MCF 10A (cell line): ENCODE measurements at regions not wholly inside any gene's neighbourhood (a gene's known extent, or its start where the extent isn't known, plus 50 kb on each side); places are given as distances from the start of the nearest gene placed in this dataset.
A peak's percentile ranks its signal among the peaks of the same experiment; 100 is the strongest.

ENCODE experiments used
- BruUV-seq: library from RNA; stranded (reverse); fragments of 400-500 nt; replicated peaks from 2 replicates; lab custom pipeline; 2021; lab: Mats Ljungman, UMichigan
- CTCF ChIA-PET: fragments of 300-600 bp; sonication (Branson Sonifier 250); formaldehyde crosslinking; extraction: SDS; loops from one replicate; lab custom pipeline; 2021; ENCODE audit warnings: antibody characterized with exemption, inconsistent platforms; lab: Yijun Ruan, JAX
- POLR2A ChIA-PET: fragments of 300-600, 350-650 bp; sonication (Branson Sonifier 250); formaldehyde crosslinking; extraction: SDS; loops from one replicate; lab custom pipeline; 2020; ENCODE audit warnings: antibody characterized with exemption, inconsistent platforms; lab: Yijun Ruan, JAX
- DNase-seq: peaks from one replicate; pipeline ENCODE4 v3.0.0-alpha.2; 2018; ENCODE audit not compliant: unreplicated experiment
- H3K27ac Mint-ChIP-seq: one replicate; pipeline ENCODE4 v1.8.0; 2022; ENCODE audit warnings: mild to moderate bottlenecking, low read depth, mixed read lengths; ENCODE audit not compliant: unreplicated experiment
- H3K27me3 Mint-ChIP-seq: one replicate; pipeline ENCODE4 v1.8.0; 2022; ENCODE audit warnings: mixed read lengths; ENCODE audit not compliant: insufficient read depth, unreplicated experiment
- H3K36me3 Mint-ChIP-seq: one replicate; pipeline ENCODE4 v1.8.0; 2022; ENCODE audit warnings: mild to moderate bottlenecking, moderate library complexity, mixed read lengths; ENCODE audit not compliant: insufficient read depth, unreplicated experiment
- H3K4me1 Mint-ChIP-seq: one replicate; pipeline ENCODE4 v1.8.0; 2022; ENCODE audit warnings: mixed read lengths; ENCODE audit not compliant: insufficient read depth, unreplicated experiment
- H3K4me3 Mint-ChIP-seq: one replicate; pipeline ENCODE4 v1.8.0; 2022; ENCODE audit warnings: mild to moderate bottlenecking, moderate library complexity, mixed read lengths; ENCODE audit not compliant: unreplicated experiment
- H3K9me3 Mint-ChIP-seq: one replicate; pipeline ENCODE4 v1.8.0; 2022; ENCODE audit warnings: mixed read lengths; ENCODE audit not compliant: unreplicated experiment
- intact Hi-C: fragments of 100-400 bp; cut with micrococcal nuclease; formaldehyde crosslinking; loops from 2 replicates; pipeline ENCODE4 v1.14.1; 2022
- TF ChIP-seq, protein P1 (sequence below): fragments of 200-600 bp; IDR thresholded peaks from one replicate; pipeline ENCODE4 v1.8.0; 2022; ENCODE audit warnings: antibody characterized with exemption, mild to moderate bottlenecking; ENCODE audit not compliant: unreplicated experiment

DNA sequence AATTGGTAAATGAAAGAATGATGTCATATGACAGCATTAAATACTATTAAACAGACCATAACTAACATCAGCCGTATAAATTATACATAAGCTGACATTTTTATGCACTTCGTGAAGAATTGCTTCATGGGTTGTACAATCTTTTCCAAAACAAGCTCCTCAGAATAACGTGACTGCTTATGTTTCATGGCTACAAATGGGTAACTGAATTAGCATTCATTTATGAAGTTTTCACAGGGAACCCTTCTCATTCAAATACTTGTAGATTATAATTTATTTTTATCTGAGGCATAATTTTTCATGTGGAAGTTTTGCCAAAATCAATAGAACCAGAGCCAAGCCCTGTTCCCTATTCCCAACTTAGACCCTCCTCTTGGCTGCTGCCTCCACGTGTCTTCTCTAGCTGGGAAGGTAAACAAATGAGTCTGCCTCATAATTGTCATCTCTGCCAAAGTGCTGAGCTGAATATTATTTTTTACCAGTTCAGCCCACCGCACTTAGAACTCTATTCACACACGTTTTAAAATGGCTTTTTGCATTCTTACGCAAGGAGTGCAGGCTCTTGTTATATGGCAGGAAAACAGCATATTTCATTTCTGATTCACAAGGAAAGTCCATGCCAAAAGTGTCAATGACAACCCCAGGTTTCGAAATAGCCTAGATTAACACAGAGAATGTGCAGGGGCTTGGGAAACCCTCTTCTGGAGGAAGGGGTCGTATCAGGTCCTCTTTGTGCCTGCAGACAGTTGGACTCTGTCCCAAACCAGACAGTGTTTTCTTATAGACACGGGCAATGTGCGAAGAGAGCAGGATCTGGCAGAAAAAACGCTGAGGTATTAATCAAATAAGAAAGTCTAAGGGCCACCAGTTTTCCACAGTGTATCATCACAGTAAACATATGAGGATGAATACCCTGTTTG lies 370.7 kb upstream of the MGMT start:
- Mint-ChIP-seq H3K27me3 (no peaks in the 10 kb centered on the region), H3K36me3 (no peaks in the 10 kb centered on the region), H3K4me1 (peaks cover 21% of the 10 kb centered on the region), H3K27ac (peak overlapping the region; percentile 71), H3K9me3 (no peaks in the 10 kb centered on the region), H3K4me3 (peak overlapping the region; percentile 38)
- no TSS peak for BruUV-seq
- ChIA-PET POLR2A (interaction anchor here (1.0 to 1.6 kb wide), 5 partner anchors 64 to 1032 kb away, joined by 3 to 7 read pairs (median 3); no protein-coding TSS in a partner anchor), CTCF (interaction anchor here (0.6 to 0.9 kb wide), 2 partner anchors 51 to 236 kb away, joined by 3 to 4 read pairs; no protein-coding TSS in a partner anchor)
- DNase-seq: peak; percentile 97
- TF ChIP-seq, protein P1, sequence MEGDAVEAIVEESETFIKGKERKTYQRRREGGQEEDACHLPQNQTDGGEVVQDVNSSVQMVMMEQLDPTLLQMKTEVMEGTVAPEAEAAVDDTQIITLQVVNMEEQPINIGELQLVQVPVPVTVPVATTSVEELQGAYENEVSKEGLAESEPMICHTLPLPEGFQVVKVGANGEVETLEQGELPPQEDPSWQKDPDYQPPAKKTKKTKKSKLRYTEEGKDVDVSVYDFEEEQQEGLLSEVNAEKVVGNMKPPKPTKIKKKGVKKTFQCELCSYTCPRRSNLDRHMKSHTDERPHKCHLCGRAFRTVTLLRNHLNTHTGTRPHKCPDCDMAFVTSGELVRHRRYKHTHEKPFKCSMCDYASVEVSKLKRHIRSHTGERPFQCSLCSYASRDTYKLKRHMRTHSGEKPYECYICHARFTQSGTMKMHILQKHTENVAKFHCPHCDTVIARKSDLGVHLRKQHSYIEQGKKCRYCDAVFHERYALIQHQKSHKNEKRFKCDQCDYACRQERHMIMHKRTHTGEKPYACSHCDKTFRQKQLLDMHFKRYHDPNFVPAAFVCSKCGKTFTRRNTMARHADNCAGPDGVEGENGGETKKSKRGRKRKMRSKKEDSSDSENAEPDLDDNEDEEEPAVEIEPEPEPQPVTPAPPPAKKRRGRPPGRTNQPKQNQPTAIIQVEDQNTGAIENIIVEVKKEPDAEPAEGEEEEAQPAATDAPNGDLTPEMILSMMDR: no peak
- intact Hi-C loops: loop anchor here (5.0 kb wide), 1 partner anchor 231 kb away; no protein-coding TSS in a partner anchor

DNA sequence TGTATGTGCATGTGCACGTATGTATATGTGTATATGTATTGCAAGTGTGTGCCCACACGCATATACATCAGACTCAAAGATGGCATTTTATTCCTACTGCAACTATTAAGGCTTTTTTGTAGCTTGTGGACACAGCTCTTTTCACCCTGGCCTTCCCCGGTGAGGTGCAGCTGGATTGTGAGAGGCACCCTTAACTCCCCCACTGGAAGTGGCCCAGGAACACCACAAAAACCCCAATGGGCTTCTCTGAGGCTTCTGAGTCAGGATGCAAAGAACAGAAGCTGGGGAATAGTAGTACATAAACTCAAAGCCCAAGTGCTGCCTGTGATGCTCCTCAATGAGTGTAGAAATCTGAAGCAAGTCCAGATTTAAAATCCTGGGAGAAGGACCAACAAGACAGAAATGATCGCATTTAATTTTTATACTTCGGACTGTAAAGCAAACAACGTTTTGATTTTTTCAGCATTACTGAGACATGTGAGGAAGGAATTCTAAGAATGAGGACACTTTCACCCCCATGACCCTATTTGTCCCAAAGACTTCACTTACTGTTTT lies 369.2 kb upstream of the MGMT start:
- Mint-ChIP-seq H3K27ac (no peak overlapping the region), H3K36me3 (no peaks in the 10 kb centered on the region), H3K4me3 (no peak overlapping the region), H3K9me3 (no peaks in the 10 kb centered on the region), H3K4me1 (peaks cover 21% of the 10 kb centered on the region), H3K27me3 (no peaks in the 10 kb centered on the region)
- CTCF ChIA-PET: interaction anchor here (0.6 to 0.9 kb wide), 4 partner anchors 23 to 887 kb away, joined by 3 to 5 read pairs (median 3); no protein-coding TSS in a partner anchor
- intact Hi-C loops: loop anchor here (5.0 kb wide), 1 partner anchor 229 kb away; no protein-coding TSS in a partner anchor
- TF ChIP-seq, protein P1: no peak
- no peak for DNase-seq
- POLR2A ChIA-PET: interaction anchor here (0.7 kb wide), 1 partner anchor 206 kb away, joined by 3 read pairs; no protein-coding TSS in a partner anchor
- no TSS peak for BruUV-seq

DNA sequence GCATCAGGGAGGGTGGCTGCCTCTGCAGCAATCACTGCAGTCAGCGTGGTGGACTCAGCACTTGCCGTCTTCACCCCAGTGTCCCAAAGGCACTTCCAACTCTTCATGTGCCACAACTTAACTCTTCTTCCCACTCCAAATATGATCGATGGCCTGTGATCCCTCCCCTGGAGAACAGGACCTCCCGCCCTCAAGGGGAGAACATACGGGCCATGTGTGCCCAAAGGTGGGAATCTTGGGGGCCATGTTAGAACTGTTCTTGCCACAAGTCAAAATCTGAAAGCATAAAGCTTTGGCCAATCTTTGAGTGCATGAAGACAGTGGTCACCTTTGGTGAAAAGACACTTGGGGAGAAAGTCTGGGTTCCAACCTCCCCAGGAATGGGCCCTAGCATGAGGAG lies 368.5 kb upstream of the MGMT start:
- ChIA-PET POLR2A (no interaction called here), CTCF (no interaction called here)
- H3K4me1 Mint-ChIP-seq: peaks cover 21% of the 10 kb centered on the region
- no peaks in the 10 kb centered on the region for H3K36me3 Mint-ChIP-seq
- BruUV-seq: no TSS peak
- no peak overlapping the region for H3K27ac Mint-ChIP-seq
- TF ChIP-seq, protein P1: no peak
- no peak overlapping the region for H3K4me3 Mint-ChIP-seq
- H3K9me3 Mint-ChIP-seq: no peaks in the 10 kb centered on the region
- no peak for DNase-seq
- no peaks in the 10 kb centered on the region for H3K27me3 Mint-ChIP-seq
- intact Hi-C loops: loop anchor here (5.0 kb wide), 1 partner anchor 229 kb away; no protein-coding TSS in a partner anchor

DNA sequence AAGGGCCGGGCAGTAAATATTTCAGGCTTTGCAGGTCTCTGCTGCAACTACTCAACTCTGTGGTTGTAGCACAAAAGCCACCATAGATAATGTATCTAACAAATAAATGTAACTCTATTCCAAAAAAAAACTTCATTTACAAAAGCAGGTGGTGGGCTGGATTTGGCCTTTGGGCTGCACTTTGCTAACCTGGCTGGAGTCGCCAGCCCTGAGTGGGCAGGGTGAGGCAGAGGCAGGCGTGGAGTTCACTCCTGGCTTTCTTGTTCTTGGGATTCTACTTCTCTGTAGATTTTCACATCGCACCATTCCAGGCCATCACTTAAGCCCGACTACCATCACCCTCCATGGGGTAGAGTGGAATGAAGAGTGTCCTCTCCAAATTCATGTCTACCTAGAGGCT lies 367.6 kb upstream of the MGMT start:
- no peak overlapping the region for H3K4me3 Mint-ChIP-seq
- no peak for DNase-seq
- intact Hi-C loops: loop anchor here (5.0 kb wide), 1 partner anchor 228 kb away; no protein-coding TSS in a partner anchor
- no peak overlapping the region for H3K27ac Mint-ChIP-seq
- H3K27me3 Mint-ChIP-seq: no peaks in the 10 kb centered on the region
- ChIA-PET CTCF (no interaction called here), POLR2A (no interaction called here)
- BruUV-seq: no TSS peak
- H3K9me3 Mint-ChIP-seq: no peaks in the 10 kb centered on the region
- H3K36me3 Mint-ChIP-seq: no peaks in the 10 kb centered on the region
- peaks cover 26% of the 10 kb centered on the region for H3K4me1 Mint-ChIP-seq
- TF ChIP-seq, protein P1: no peak
